ENCODE measurements at regions not wholly inside any gene's neighbourhood (a gene's known extent, or its start where the extent isn't known, plus 50 kb on each side); places are given as distances from the start of the nearest gene placed in this dataset.

DNA sequence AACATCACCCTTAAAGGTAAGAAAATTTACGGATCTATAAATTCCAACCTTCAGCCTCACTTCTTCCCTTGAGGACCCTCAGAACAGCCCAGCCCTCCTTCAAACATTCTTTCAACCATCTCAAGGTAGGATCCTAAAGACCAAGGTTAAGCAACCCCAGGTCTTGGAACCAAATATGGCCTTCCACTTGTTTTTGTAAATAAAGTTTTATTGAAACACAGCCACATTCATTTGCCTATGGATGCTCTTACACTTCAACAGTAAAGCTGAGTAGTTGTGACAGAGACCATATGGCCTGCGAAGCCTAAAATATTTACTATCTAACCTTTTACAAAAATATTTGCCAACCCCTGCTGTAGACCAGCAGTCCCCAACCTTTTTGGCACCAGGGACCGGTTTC, 70.4 kb upstream of the NTRK3 start:
- H3K23ac ChIP-seq (ENCODE audit: insufficient read length, low read depth, low read length) = no peak overlapping the region
- H3K56ac ChIP-seq (ENCODE audit: insufficient read length, low read depth, low read length) = no peak overlapping the region
- no peaks in the 10 kb centered on the region for H3K79me1 ChIP-seq (ENCODE audit: insufficient read depth, low read depth, low read length, poor library complexity, severe bottlenecking)
- H3K27me3 ChIP-seq (ENCODE audit: insufficient read depth, low read length) = no peaks in the 10 kb centered on the region
- H3K9ac ChIP-seq (ENCODE audit: extremely low read depth, insufficient read length, low read length) = no peak overlapping the region
- H3K27ac Mint-ChIP-seq = no peak overlapping the region
- no peak overlapping the region for H3K4me2 ChIP-seq (ENCODE audit: insufficient read depth, insufficient read length, low read length)
- H3K27ac ChIP-seq (ENCODE audit: insufficient read length, low read depth, low read length) = no peak overlapping the region
- no peak overlapping the region for H4K8ac ChIP-seq (replicated peaks; ENCODE audit: insufficient read length, low read depth, low read length)
- H2AK5ac ChIP-seq (ENCODE audit: insufficient read length, low read length) = no peak overlapping the region
- no peak overlapping the region for H2AFZ ChIP-seq (ENCODE audit: low read length)
- H3K27me3 Mint-ChIP-seq (ENCODE audit: low read depth) = peaks cover 16% of the 10 kb centered on the region
- no peaks in the 10 kb centered on the region for H4K20me1 ChIP-seq (ENCODE audit: control insufficient read depth, insufficient read depth, insufficient read length)
- no peak for DNase-seq
- no peaks in the 10 kb centered on the region for H3K23me2 ChIP-seq (ENCODE audit: insufficient read length, low read depth, low read length, poor library complexity, severe bottlenecking)
- H4K91ac ChIP-seq (ENCODE audit: insufficient read length, low read depth, low read length) = no peak overlapping the region
- H2BK12ac ChIP-seq (ENCODE audit: insufficient read length, low read depth, low read length) = no peak overlapping the region
- no peak overlapping the region for H2BK5ac ChIP-seq (ENCODE audit: insufficient read length, low read length)
- H2BK120ac ChIP-seq (ENCODE audit: low read depth, low read length, poor library complexity, severe bottlenecking) = no peak overlapping the region
- no peak overlapping the region for H4K5ac ChIP-seq (ENCODE audit: insufficient read length, low read depth, low read length)
- no peak overlapping the region for H2BK20ac ChIP-seq (ENCODE audit: low read depth, low read length, poor library complexity, severe bottlenecking)
- no peaks in the 10 kb centered on the region for H3K36me3 Mint-ChIP-seq (ENCODE audit: insufficient read depth in 1 of 3, low read depth in 3 of 3)
- H3K18ac ChIP-seq (ENCODE audit: insufficient read length, low read depth, low read length) = no peak overlapping the region
- no peaks in the 10 kb centered on the region for H3K4me1 ChIP-seq (ENCODE audit: insufficient read depth, low read length)
- H3K9me3 ChIP-seq (ENCODE audit: control insufficient read depth, low read depth, low read length) = no peaks in the 10 kb centered on the region
- H2BK15ac ChIP-seq (ENCODE audit: low read depth, low read length) = no peak overlapping the region
- TF ChIP-seq, protein P1, sequence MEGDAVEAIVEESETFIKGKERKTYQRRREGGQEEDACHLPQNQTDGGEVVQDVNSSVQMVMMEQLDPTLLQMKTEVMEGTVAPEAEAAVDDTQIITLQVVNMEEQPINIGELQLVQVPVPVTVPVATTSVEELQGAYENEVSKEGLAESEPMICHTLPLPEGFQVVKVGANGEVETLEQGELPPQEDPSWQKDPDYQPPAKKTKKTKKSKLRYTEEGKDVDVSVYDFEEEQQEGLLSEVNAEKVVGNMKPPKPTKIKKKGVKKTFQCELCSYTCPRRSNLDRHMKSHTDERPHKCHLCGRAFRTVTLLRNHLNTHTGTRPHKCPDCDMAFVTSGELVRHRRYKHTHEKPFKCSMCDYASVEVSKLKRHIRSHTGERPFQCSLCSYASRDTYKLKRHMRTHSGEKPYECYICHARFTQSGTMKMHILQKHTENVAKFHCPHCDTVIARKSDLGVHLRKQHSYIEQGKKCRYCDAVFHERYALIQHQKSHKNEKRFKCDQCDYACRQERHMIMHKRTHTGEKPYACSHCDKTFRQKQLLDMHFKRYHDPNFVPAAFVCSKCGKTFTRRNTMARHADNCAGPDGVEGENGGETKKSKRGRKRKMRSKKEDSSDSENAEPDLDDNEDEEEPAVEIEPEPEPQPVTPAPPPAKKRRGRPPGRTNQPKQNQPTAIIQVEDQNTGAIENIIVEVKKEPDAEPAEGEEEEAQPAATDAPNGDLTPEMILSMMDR (conservative IDR thresholded peaks at IDR 0.05) = no peak
- H3T11ph ChIP-seq (ENCODE audit: low read length) = no peak overlapping the region
- H3K9me3 Mint-ChIP-seq = no peaks in the 10 kb centered on the region
- WGBS (ENCODE audit: extremely low coverage, insufficient read length, low lambda C conversion rate) = no CpG with 5 or more reads among the region's 3 CpGs
- H3K4ac ChIP-seq (ENCODE audit: low read depth, low read length) = no peak overlapping the region
- no peaks in the 10 kb centered on the region for H3K4me1 Mint-ChIP-seq
- no peak overlapping the region for H3K4me3 Mint-ChIP-seq
- H3K14ac ChIP-seq (ENCODE audit: insufficient read depth, low read length) = no peak overlapping the region
- no peaks in the 10 kb centered on the region for H3K79me2 ChIP-seq (ENCODE audit: insufficient read depth, low read length)

Data from H9 (cell line).